CD8-positive, alpha-beta memory T cell (primary cell): ENCODE measurements at regions not wholly inside any gene's neighbourhood (a gene's known extent, or its start where the extent isn't known, plus 50 kb on each side); places are given as distances from the start of the nearest gene placed in this dataset.
"Not testable (repeated sequence)": the region's sequence is repeated elsewhere in the genome, so short reads cannot be mapped to it uniquely, and the experiment has no call there.

Experiments
- CTCF ChIA-PET: fragments of 350-600 bp; sonication (Branson Sonifier 250); formaldehyde crosslinking; loops from one replicate; lab custom pipeline; 2021; ENCODE audit warnings: antibody characterized with exemption; lab: Charles Lee
- POLR2A ChIA-PET: fragments of 350-600 bp; sonication (Branson Sonifier 250); formaldehyde crosslinking; loops from one replicate; lab custom pipeline; 2021; ENCODE audit warnings: antibody characterized with exemption; lab: Charles Lee
- DNase-seq, 5 donors: peaks; one replicate each; pipeline versions ENCODE4 v3.0.0 to v3.0.0-alpha.2; 2020 to 2022; ENCODE audit warnings: mixed read lengths in 1 of 5
- H3K27ac ChIP-seq: one replicate; pipeline ENCODE4 v1.7.0; 2013; ENCODE audit warnings: low read depth, mild to moderate bottlenecking, low read length, moderate library complexity
- H3K27me3 ChIP-seq: 2 replicates; pipeline ENCODE4 v1.7.0; 2013; ENCODE audit warnings: low read length, mild to moderate bottlenecking; ENCODE audit not compliant: insufficient read depth, poor library complexity, severe bottlenecking
- H3K36me3 ChIP-seq: 2 replicates; pipeline ENCODE4 v1.7.0; 2013; ENCODE audit warnings: mild to moderate bottlenecking, low read length, moderate library complexity; ENCODE audit not compliant: insufficient read depth
- H3K4me1 ChIP-seq: 2 replicates; pipeline ENCODE4 v1.7.0; 2013; ENCODE audit warnings: mild to moderate bottlenecking, low read length, moderate library complexity; ENCODE audit not compliant: insufficient read depth
- H3K4me3 ChIP-seq: 2 replicates; pipeline ENCODE4 v1.7.0; 2013; ENCODE audit warnings: mild to moderate bottlenecking, low read length
- H3K9me3 ChIP-seq: 2 replicates; pipeline ENCODE4 v1.7.0; 2013; ENCODE audit warnings: mild to moderate bottlenecking, low read length
- H3K27ac Mint-ChIP-seq, 8 donors: one replicate each; pipeline ENCODE4 v1.8.0; 2020 to 2021; ENCODE audit warnings: mixed read lengths in 8 of 8, mild to moderate bottlenecking in 6 of 8, inconsistent platforms in 3 of 8, moderate library complexity in 3 of 8
- H3K27me3 Mint-ChIP-seq, 2 donors: one replicate each; pipeline ENCODE4 v1.8.0; 2020 to 2021; ENCODE audit warnings: mixed read lengths in 2 of 2, mild to moderate bottlenecking in 1 of 2, moderate library complexity in 1 of 2
- H3K36me3 Mint-ChIP-seq, 3 donors: one replicate each; pipeline ENCODE4 v1.8.0; 2020 to 2021; ENCODE audit warnings: mixed read lengths in 3 of 3, inconsistent platforms in 1 of 3, mild to moderate bottlenecking in 1 of 3
- H3K4me1 Mint-ChIP-seq, 3 donors: one replicate each; pipeline ENCODE4 v1.8.0; 2020 to 2021; ENCODE audit warnings: mixed read lengths in 3 of 3, inconsistent platforms in 1 of 3, mild to moderate bottlenecking in 1 of 3
- H3K4me3 Mint-ChIP-seq, 7 donors: one replicate each; pipeline ENCODE4 v1.8.0; 2020 to 2021; ENCODE audit warnings: mixed read lengths in 7 of 7, mild to moderate bottlenecking in 6 of 7, moderate library complexity in 4 of 7, inconsistent platforms in 2 of 7
- H3K9me3 Mint-ChIP-seq, 5 donors: one replicate each; pipeline ENCODE4 v1.8.0; 2020 to 2022; ENCODE audit warnings: mixed read lengths in 5 of 5, mild to moderate bottlenecking in 3 of 5, moderate library complexity in 2 of 5, inconsistent platforms in 1 of 5

DNA sequence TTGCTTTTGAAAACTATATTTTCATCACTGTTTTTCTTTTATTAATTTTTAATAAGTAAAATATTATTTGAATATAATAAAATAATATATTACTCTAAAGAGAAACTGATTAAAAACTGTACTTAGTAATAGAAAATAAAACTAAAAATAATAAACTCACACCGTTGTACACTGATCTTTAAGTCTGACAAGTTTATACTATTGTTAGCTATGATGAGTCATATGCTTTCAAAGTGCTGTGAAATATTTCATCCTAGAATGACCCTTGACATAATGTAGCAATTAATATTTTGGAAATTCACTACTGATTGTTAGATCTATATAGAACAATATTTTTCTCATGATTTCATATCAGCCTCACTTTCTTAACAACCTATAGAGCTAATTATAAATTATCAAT is 1040.6 kb upstream of the SPRY2 start:
- no peaks in the 10 kb centered on the region for H3K4me1 ChIP-seq
- Mint-ChIP-seq H3K9me3 (peaks cover 0 to 28% (median 7%) of the 10 kb centered on the region in 5 donors), H3K36me3 (no peaks in the 10 kb centered on the region), H3K4me1 (no peaks in the 10 kb centered on the region), H3K27me3 (no peaks in the 10 kb centered on the region), H3K4me3 (no peak overlapping the region), H3K27ac (no peak overlapping the region)
- H3K4me3 ChIP-seq: no peak overlapping the region
- no peak overlapping the region for H3K27ac ChIP-seq
- no peaks in the 10 kb centered on the region for H3K27me3 ChIP-seq
- no peaks in the 10 kb centered on the region for H3K9me3 ChIP-seq
- H3K36me3 ChIP-seq: no peaks in the 10 kb centered on the region
- ChIA-PET CTCF (no interaction called here), POLR2A (no interaction called here)
- DNase-seq: no peak

DNA sequence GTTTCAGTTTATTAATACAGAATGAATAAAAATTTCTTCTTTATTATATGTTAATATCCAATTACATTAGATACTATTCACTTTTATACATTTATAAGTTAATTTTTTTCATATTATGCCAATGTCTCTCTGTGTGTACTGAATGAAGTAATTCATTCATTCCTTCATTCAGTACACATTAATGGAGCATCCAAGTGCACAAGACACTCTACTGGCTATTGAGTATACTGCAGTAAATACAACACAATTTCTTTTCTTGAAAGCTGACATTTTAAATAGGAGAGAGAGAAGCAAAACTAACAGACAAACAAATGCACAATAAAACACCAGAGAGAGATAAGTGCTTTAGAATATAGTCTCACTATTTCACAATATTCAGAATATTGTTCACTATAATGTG is 1038.3 kb upstream of the SPRY2 start:
- no peak overlapping the region for H3K27ac Mint-ChIP-seq
- Histone ChIP-seq H3K4me3 (no peak overlapping the region), H3K9me3 (no peaks in the 10 kb centered on the region), H3K27ac (no peak overlapping the region), H3K27me3 (no peaks in the 10 kb centered on the region), H3K4me1 (no peaks in the 10 kb centered on the region), H3K36me3 (no peaks in the 10 kb centered on the region)
- DNase-seq: no peak
- H3K4me1 Mint-ChIP-seq: no peaks in the 10 kb centered on the region
- CTCF ChIA-PET: no interaction called here
- POLR2A ChIA-PET: no interaction called here
- H3K9me3 Mint-ChIP-seq: peaks cover 0 to 22% (median 7%) of the 10 kb centered on the region in 5 donors
- H3K27me3 Mint-ChIP-seq: no peaks in the 10 kb centered on the region
- H3K4me3 Mint-ChIP-seq: no peak overlapping the region
- no peaks in the 10 kb centered on the region for H3K36me3 Mint-ChIP-seq

DNA sequence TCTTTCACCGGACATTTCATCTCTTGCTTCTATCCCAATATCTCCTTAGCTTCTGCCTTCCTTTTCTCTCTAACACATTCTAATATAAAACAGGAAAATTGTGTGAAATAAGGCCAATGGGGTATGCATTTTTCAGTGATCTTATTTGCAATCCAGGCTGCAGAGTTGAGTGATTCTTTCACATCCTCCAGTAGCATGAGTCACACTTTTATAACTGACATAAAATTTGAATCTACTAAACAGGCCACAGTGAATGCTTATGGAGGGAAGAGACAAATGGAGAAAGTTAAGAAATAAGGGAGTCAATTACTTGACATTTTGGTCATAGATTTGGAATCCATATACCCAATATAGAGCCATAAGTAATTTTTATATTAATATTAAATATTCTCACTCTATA is 1037.0 kb upstream of the SPRY2 start:
- H3K27ac Mint-ChIP-seq: no peak overlapping the region
- no peaks in the 10 kb centered on the region for H3K4me1 Mint-ChIP-seq
- POLR2A ChIA-PET: no interaction called here
- Histone ChIP-seq H3K36me3 (no peaks in the 10 kb centered on the region), H3K9me3 (no peaks in the 10 kb centered on the region), H3K4me1 (no peaks in the 10 kb centered on the region), H3K4me3 (no peak overlapping the region), H3K27ac (no peak overlapping the region), H3K27me3 (no peaks in the 10 kb centered on the region)
- H3K36me3 Mint-ChIP-seq: no peaks in the 10 kb centered on the region
- H3K27me3 Mint-ChIP-seq: no peaks in the 10 kb centered on the region
- no peak for DNase-seq
- CTCF ChIA-PET: no interaction called here
- peaks cover 0 to 12% (median 5%) of the 10 kb centered on the region in 5 donors for H3K9me3 Mint-ChIP-seq
- H3K4me3 Mint-ChIP-seq: no peak overlapping the region

DNA sequence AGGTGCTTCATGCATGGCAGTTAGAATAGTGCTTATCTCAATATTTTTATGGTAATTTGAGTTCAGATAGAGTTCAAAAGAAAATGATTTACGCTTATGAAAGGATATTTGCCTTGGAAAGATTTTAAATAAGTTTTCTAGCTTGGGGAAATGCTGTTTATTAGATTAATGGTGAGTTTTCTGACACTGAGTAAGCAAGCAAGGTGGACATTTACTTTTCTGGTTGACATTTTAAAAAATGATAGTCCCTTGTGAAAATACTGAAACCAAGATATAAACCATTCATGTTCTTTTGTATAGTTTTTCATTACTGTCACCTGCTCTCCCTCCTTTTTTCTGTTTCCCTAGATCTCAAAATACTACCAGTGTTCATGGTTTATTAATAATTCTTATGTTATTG is 1034.8 kb upstream of the SPRY2 start:
- Mint-ChIP-seq H3K4me3 (no peak overlapping the region), H3K9me3 (peaks cover 0 to 19% (median 4%) of the 10 kb centered on the region in 5 donors), H3K36me3 (no peaks in the 10 kb centered on the region), H3K27me3 (no peaks in the 10 kb centered on the region), H3K27ac (no peak overlapping the region), H3K4me1 (no peaks in the 10 kb centered on the region)
- no peaks in the 10 kb centered on the region for H3K36me3 ChIP-seq
- H3K4me3 ChIP-seq: no peak overlapping the region
- POLR2A ChIA-PET: no interaction called here
- no peaks in the 10 kb centered on the region for H3K27me3 ChIP-seq
- no peaks in the 10 kb centered on the region for H3K4me1 ChIP-seq
- no peak overlapping the region for H3K27ac ChIP-seq
- DNase-seq: no peak
- CTCF ChIA-PET: no interaction called here
- H3K9me3 ChIP-seq: no peaks in the 10 kb centered on the region

DNA sequence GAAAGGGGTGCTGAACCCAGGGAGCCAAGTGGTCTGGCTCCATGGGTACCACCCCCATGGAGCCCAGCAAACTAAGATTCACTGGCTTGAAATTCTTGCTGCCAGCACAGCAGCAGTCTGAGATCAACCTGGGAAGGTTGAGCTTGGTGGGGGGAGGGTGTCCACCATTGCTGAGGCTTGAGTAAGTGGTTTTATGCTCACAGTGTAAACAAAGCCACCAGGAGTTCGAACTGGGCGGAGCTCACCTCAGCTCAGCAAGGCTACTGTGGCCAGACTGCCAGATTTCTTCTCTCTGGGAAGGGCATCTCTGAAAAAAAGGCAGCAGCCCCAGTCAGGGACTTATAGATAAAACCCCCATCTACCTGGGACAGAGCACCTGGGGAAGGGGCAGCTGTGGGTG is 1021.8 kb upstream of the SPRY2 start:
- H3K27me3 Mint-ChIP-seq, POLR2A ChIA-PET: not testable (repeated sequence)

DNA sequence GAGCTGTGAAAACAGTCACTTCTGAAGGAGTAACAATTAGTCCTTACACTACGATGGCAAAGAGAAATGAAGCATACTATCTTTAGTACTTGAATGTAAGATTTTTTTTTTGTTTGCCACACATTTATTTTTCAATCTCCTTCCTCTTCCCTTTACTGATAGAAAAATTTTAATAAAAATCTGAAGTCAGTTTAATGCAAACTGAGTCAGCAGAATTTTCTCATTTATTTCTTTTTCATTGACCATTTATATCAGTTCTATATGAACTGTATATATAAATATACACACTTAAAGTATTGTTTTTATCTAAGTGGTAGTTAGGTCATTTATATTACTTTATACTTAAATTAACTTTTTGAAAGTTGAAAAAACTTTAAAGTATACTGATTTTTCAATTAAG is 1009.1 kb upstream of the SPRY2 start:
- no peak for DNase-seq
- no peaks in the 10 kb centered on the region for H3K4me1 ChIP-seq
- H3K4me1 Mint-ChIP-seq: no peaks in the 10 kb centered on the region
- H3K4me3 Mint-ChIP-seq: no peak overlapping the region
- no peaks in the 10 kb centered on the region for H3K36me3 Mint-ChIP-seq
- H3K36me3 ChIP-seq: no peaks in the 10 kb centered on the region
- no peak overlapping the region for H3K27ac Mint-ChIP-seq
- POLR2A ChIA-PET: no interaction called here
- H3K9me3 ChIP-seq: no peaks in the 10 kb centered on the region
- H3K4me3 ChIP-seq: no peak overlapping the region
- peaks cover 0 to 37% (median 2%) of the 10 kb centered on the region in 5 donors for H3K9me3 Mint-ChIP-seq
- H3K27ac ChIP-seq: no peak overlapping the region
- no peaks in the 10 kb centered on the region for H3K27me3 ChIP-seq
- no peaks in the 10 kb centered on the region for H3K27me3 Mint-ChIP-seq
- CTCF ChIA-PET: no interaction called here

More for the DNA sequence above, 1021.8 kb upstream of the SPRY2 start:
- peaks cover 3 to 27% (median 13%) of the 10 kb centered on the region in 5 donors for H3K9me3 Mint-ChIP-seq
- CTCF ChIA-PET, H3K27ac ChIP-seq, H3K4me1 ChIP-seq, H3K4me1 Mint-ChIP-seq, H3K9me3 ChIP-seq, H3K4me3 ChIP-seq, DNase-seq, H3K36me3 Mint-ChIP-seq, H3K4me3 Mint-ChIP-seq, H3K27ac Mint-ChIP-seq, H3K27me3 ChIP-seq, H3K36me3 ChIP-seq: not testable (repeated sequence)

DNA sequence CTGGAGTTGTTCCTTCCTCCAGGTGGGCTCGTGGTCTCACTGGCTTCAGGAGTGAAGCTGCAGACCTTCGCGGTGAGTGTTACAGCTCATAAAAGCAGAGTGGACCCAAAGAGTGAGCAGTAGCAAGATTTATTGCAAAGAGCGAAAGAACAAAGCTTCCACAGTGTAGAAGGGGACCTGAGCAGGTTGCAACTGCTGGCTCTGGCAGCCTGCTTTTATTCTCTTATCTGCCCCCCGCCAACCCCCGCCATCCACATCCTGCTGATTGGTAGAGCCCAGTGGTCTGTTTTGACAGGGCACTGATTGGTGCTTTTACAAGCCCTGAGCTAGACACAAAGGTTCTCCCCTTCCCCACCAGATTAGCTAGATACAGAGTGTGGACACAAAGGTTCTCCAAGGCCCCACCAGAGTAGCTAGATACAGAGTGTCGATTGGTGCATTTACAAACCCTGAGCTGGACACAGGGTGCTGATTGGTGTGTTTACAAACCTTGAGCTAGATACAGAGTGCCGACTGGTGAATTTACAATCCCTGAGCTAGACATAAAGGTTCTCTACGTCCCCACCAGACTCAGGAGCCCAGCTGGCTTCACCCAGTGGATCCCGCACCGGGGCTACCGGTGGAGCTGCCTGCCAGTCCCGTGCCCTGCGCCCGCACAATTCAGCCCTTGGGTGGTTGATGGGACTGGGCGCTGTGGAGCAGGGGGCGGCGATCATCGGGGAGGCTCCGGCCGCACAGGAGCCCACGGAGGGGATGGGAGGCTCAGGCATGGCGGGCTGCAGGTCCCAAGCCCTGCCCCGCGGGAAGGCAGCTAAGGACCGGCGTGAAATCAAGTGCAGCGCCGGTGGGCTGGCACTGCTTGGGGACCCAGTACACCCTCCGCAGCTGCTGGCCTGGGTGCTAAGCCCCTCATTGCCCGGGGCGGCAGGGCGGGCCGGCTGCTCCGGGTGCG is 999.5 kb upstream of the SPRY2 start:
- H3K4me3 Mint-ChIP-seq, H3K36me3 Mint-ChIP-seq, H3K27ac Mint-ChIP-seq, H3K4me1 Mint-ChIP-seq, H3K27me3 ChIP-seq, CTCF ChIA-PET, H3K9me3 ChIP-seq, H3K36me3 ChIP-seq, H3K27me3 Mint-ChIP-seq, H3K27ac ChIP-seq, POLR2A ChIA-PET, DNase-seq, H3K4me1 ChIP-seq, H3K4me3 ChIP-seq: not testable (repeated sequence)
- H3K9me3 Mint-ChIP-seq: peaks cover 3 to 14% (median 11%) of the 10 kb centered on the region in 5 donors

DNA sequence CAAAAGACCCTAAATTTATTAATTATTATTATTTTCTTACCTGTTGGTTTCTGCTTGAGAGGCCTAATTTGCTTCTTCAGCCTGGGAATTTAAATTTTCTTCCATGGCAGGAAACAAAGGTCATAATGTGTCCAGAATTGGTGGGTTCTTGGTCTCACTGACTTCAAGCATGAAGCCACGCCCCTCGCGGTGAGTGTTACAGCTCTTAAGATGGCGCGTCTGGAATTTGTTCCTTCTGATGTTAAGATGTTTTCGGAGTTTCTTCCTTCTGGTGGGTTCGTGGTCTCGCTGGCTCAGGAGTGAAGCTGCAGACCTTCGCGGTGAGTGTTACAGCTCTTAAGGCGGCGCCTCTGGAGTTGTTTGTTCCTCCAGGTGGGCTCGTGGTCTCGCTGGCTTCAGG is 998.7 kb upstream of the SPRY2 start:
- H3K4me1 Mint-ChIP-seq, H3K27me3 ChIP-seq, H3K36me3 Mint-ChIP-seq, H3K27ac ChIP-seq, H3K4me3 Mint-ChIP-seq, H3K4me3 ChIP-seq, CTCF ChIA-PET, H3K27me3 Mint-ChIP-seq, H3K9me3 ChIP-seq, POLR2A ChIA-PET, H3K27ac Mint-ChIP-seq, H3K4me1 ChIP-seq, H3K36me3 ChIP-seq, DNase-seq: not testable (repeated sequence)
- H3K9me3 Mint-ChIP-seq: peaks cover 3 to 14% (median 10%) of the 10 kb centered on the region in 5 donors
